Naive B cell (primary cell): ENCODE measurements at regions not wholly inside any gene's neighbourhood (a gene's known extent, or its start where the extent isn't known, plus 50 kb on each side); places are given as distances from the start of the nearest gene placed in this dataset.

Experiments used
- ATAC-seq, 2 donors: fragments of 150-1000 bp; cut with Tn5 transposase; 2 replicates each; pipeline ENCODE4 v1.10.0; 2021; ENCODE audit warnings: low read depth in 2 of 2, mild to moderate bottlenecking in 2 of 2, moderate library complexity in 2 of 2
- DNase-seq: peaks from one replicate; pipeline ENCODE4 v3.0.0; 2022
- H3K27ac Mint-ChIP-seq, 6 donors: one replicate each; pipeline ENCODE4 v1.8.0; 2020 to 2022; ENCODE audit warnings: mild to moderate bottlenecking in 6 of 6, mixed read lengths in 6 of 6, moderate library complexity in 5 of 6, inconsistent platforms in 2 of 6
- H3K27me3 Mint-ChIP-seq, 3 donors: one replicate each; pipeline ENCODE4 v1.8.0; 2021 to 2022; ENCODE audit warnings: mixed read lengths in 3 of 3, mild to moderate bottlenecking in 1 of 3
- H3K36me3 Mint-ChIP-seq, 2 donors: one replicate each; pipeline ENCODE4 v1.8.0; 2020 to 2022; ENCODE audit warnings: mixed read lengths in 2 of 2, inconsistent platforms in 1 of 2, mild to moderate bottlenecking in 1 of 2
- H3K4me1 Mint-ChIP-seq, 3 donors: one replicate each; pipeline ENCODE4 v1.8.0; 2020 to 2022; ENCODE audit warnings: mixed read lengths in 3 of 3, inconsistent platforms in 1 of 3, mild to moderate bottlenecking in 1 of 3, moderate library complexity in 1 of 3
- H3K4me3 Mint-ChIP-seq, 8 donors: one replicate each; pipeline ENCODE4 v1.8.0; 2020 to 2022; ENCODE audit warnings: mild to moderate bottlenecking in 8 of 8, mixed read lengths in 8 of 8, moderate library complexity in 8 of 8, inconsistent platforms in 2 of 8
- H3K9me3 Mint-ChIP-seq, 7 donors: one replicate each; pipeline ENCODE4 v1.8.0; 2020 to 2022; ENCODE audit warnings: mixed read lengths in 7 of 7, mild to moderate bottlenecking in 5 of 7, inconsistent platforms in 2 of 7, moderate library complexity in 1 of 7

GRCh38 chr4:84028340-84028739 lies 470.8 kb downstream of the NKX6-1 start:
- H3K36me3 Mint-ChIP-seq, result no peaks in the 10 kb centered on the region
- H3K9me3 Mint-ChIP-seq, result peaks cover 0 to 9% (median 4%) of the 10 kb centered on the region in 7 donors

GRCh38 chr4:84024405-84024804 lies 474.7 kb downstream of the NKX6-1 start:
- Mint-ChIP-seq H3K27me3 (peaks cover 0 to 4% (median 0%) of the 10 kb centered on the region in 3 donors), H3K36me3 (no peaks in the 10 kb centered on the region), H3K4me3 (no peak overlapping the region), H3K4me1 (no peaks in the 10 kb centered on the region), H3K9me3 (peaks cover 0 to 5% (median 4%) of the 10 kb centered on the region in 7 donors), H3K27ac (no peak overlapping the region)
- DNase-seq (no peak), ATAC-seq (no peak)

More at GRCh38 chr4:84028340-84028739, 470.8 kb downstream of the NKX6-1 start:
- no peak overlapping the region for H3K27ac Mint-ChIP-seq
- H3K4me3 Mint-ChIP-seq, result no peak overlapping the region
- ATAC-seq, result no peak
- no peaks in the 10 kb centered on the region for H3K4me1 Mint-ChIP-seq
- H3K27me3 Mint-ChIP-seq, result peaks cover 0 to 4% (median 0%) of the 10 kb centered on the region in 3 donors
- no peak for DNase-seq

GRCh38 chr4:84022564-84022963 lies 476.5 kb downstream of the NKX6-1 start:
- Mint-ChIP-seq H3K36me3 (no peaks in the 10 kb centered on the region), H3K4me1 (no peaks in the 10 kb centered on the region), H3K4me3 (no peak overlapping the region), H3K27ac (no peak overlapping the region), H3K9me3 (peaks cover 0 to 9% (median 4%) of the 10 kb centered on the region in 7 donors), H3K27me3 (peaks cover 0 to 4% (median 0%) of the 10 kb centered on the region in 3 donors)
- DNase-seq (no peak), ATAC-seq (no peak)

- Mint-ChIP-seq H3K9me3 (peaks cover 0 to 5% (median 2%) of the 10 kb centered on the region in 7 donors), H3K27me3 (peaks cover 0 to 4% (median 0%) of the 10 kb centered on the region in 3 donors), H3K4me3 (no peak overlapping the region), H3K4me1 (no peaks in the 10 kb centered on the region), H3K27ac (no peak overlapping the region), H3K36me3 (no peaks in the 10 kb centered on the region)
- DNase-seq, result no peak
- ATAC-seq, result no peak
These were observed 479.5 kb downstream of the NKX6-1 start for GRCh38 chr4:84019626-84020025.

GRCh38 chr4:84003046-84003445 lies 467.1 kb downstream of the GPAT3 start:
- Mint-ChIP-seq H3K27ac (no peak overlapping the region), H3K27me3 (no peaks in the 10 kb centered on the region), H3K4me1 (no peaks in the 10 kb centered on the region), H3K9me3 (peaks cover 0 to 6% (median 2%) of the 10 kb centered on the region in 7 donors), H3K4me3 (no peak overlapping the region), H3K36me3 (no peaks in the 10 kb centered on the region)
- DNase-seq, result no peak
- no peak for ATAC-seq

- Mint-ChIP-seq H3K4me1 (no peaks in the 10 kb centered on the region), H3K27ac (no peak overlapping the region), H3K36me3 (no peaks in the 10 kb centered on the region), H3K9me3 (peaks cover 0 to 8% (median 1%) of the 10 kb centered on the region in 7 donors), H3K4me3 (no peak overlapping the region), H3K27me3 (no peaks in the 10 kb centered on the region)
- DNase-seq (no peak), ATAC-seq (no peak)
These were observed 466.1 kb downstream of the GPAT3 start for GRCh38 chr4:84001876-84002569.

- Mint-ChIP-seq H3K4me1 (no peaks in the 10 kb centered on the region), H3K4me3 (no peak overlapping the region), H3K36me3 (no peaks in the 10 kb centered on the region), H3K9me3 (peaks cover 0 to 4% (median 0%) of the 10 kb centered on the region in 7 donors), H3K27ac (no peak overlapping the region), H3K27me3 (no peaks in the 10 kb centered on the region)
- DNase-seq (no peak), ATAC-seq (no peak)
These were observed 460.3 kb downstream of the GPAT3 start for GRCh38 chr4:83996254-83996653.

- H3K27me3 Mint-ChIP-seq, result no peaks in the 10 kb centered on the region
- ATAC-seq (no peak), DNase-seq (no peak)
- H3K9me3 Mint-ChIP-seq, result peaks cover 0 to 9% (median 5%) of the 10 kb centered on the region in 7 donors
- H3K27ac Mint-ChIP-seq, result no peak overlapping the region
- H3K36me3 Mint-ChIP-seq, result no peaks in the 10 kb centered on the region
- no peak overlapping the region for H3K4me3 Mint-ChIP-seq
- H3K4me1 Mint-ChIP-seq, result no peaks in the 10 kb centered on the region
These were observed 457.9 kb downstream of the GPAT3 start for GRCh38 chr4:83993774-83994173.

- peaks cover 0 to 5% (median 0%) of the 10 kb centered on the region in 3 donors for H3K27me3 Mint-ChIP-seq
- H3K9me3 Mint-ChIP-seq, result peaks cover 3 to 13% (median 5%) of the 10 kb centered on the region in 7 donors
- H3K4me3 Mint-ChIP-seq, result no peak overlapping the region
These were observed 453.9 kb downstream of the GPAT3 start for GRCh38 chr4:83989835-83990234.

GRCh38 chr4:83981156-83981555 lies 445.2 kb downstream of the GPAT3 start:
- H3K4me3 Mint-ChIP-seq, result no peak overlapping the region

More at GRCh38 chr4:83989835-83990234, 453.9 kb downstream of the GPAT3 start:
- ATAC-seq (no peak), DNase-seq (no peak)
- Mint-ChIP-seq H3K36me3 (no peaks in the 10 kb centered on the region), H3K27ac (no peak overlapping the region), H3K4me1 (no peaks in the 10 kb centered on the region)

GRCh38 chr4:83979773-83980172 lies 443.9 kb downstream of the GPAT3 start:
- no peak overlapping the region for H3K4me3 Mint-ChIP-seq
- ATAC-seq, result no peak
- no peak overlapping the region for H3K27ac Mint-ChIP-seq
- DNase-seq, result no peak
- no peaks in the 10 kb centered on the region for H3K36me3 Mint-ChIP-seq
- H3K9me3 Mint-ChIP-seq, result peaks cover 0 to 10% (median 4%) of the 10 kb centered on the region in 7 donors
- H3K27me3 Mint-ChIP-seq, result no peaks in the 10 kb centered on the region
- no peaks in the 10 kb centered on the region for H3K4me1 Mint-ChIP-seq

More at GRCh38 chr4:83981156-83981555, 445.2 kb downstream of the GPAT3 start:
- H3K9me3 Mint-ChIP-seq, result peaks cover 0 to 16% (median 4%) of the 10 kb centered on the region in 7 donors
- ATAC-seq (no peak), DNase-seq (no peak)
- no peaks in the 10 kb centered on the region for H3K4me1 Mint-ChIP-seq
- H3K27me3 Mint-ChIP-seq, result peaks cover 0 to 4% (median 0%) of the 10 kb centered on the region in 3 donors
- H3K36me3 Mint-ChIP-seq, result no peaks in the 10 kb centered on the region
- H3K27ac Mint-ChIP-seq, result no peak overlapping the region

- H3K36me3 Mint-ChIP-seq, result no peaks in the 10 kb centered on the region
- no peak for DNase-seq
- H3K4me3 Mint-ChIP-seq, result no peak overlapping the region
- no peak overlapping the region for H3K27ac Mint-ChIP-seq
- ATAC-seq, result no peak
- H3K9me3 Mint-ChIP-seq, result peaks cover 0 to 4% (median 0%) of the 10 kb centered on the region in 7 donors
- H3K4me1 Mint-ChIP-seq, result no peaks in the 10 kb centered on the region
- peaks cover 0 to 3% (median 0%) of the 10 kb centered on the region in 3 donors for H3K27me3 Mint-ChIP-seq
These were observed 438.3 kb downstream of the GPAT3 start for GRCh38 chr4:83974111-83974780.

GRCh38 chr4:83964996-83965541 lies 429.2 kb downstream of the GPAT3 start:
- Mint-ChIP-seq H3K27me3 (no peaks in the 10 kb centered on the region), H3K4me1 (no peaks in the 10 kb centered on the region), H3K36me3 (no peaks in the 10 kb centered on the region), H3K4me3 (no peak overlapping the region), H3K9me3 (peaks cover 1 to 41% (median 6%) of the 10 kb centered on the region in 7 donors), H3K27ac (no peak overlapping the region)
- DNase-seq, result no peak
- no peak for ATAC-seq

GRCh38 chr4:83962492-83962891 lies 426.6 kb downstream of the GPAT3 start:
- Mint-ChIP-seq H3K27ac (no peak overlapping the region), H3K9me3 (peaks cover 0 to 37% (median 6%) of the 10 kb centered on the region in 7 donors), H3K27me3 (no peaks in the 10 kb centered on the region), H3K4me1 (no peaks in the 10 kb centered on the region), H3K36me3 (no peaks in the 10 kb centered on the region), H3K4me3 (no peak overlapping the region)
- no peak for DNase-seq
- no peak for ATAC-seq
